LoVo (cell line): ENCODE measurements at regions not wholly inside any gene's neighbourhood (a gene's known extent, or its start where the extent isn't known, plus 50 kb on each side); places are given as distances from the start of the nearest gene placed in this dataset.
A peak's percentile ranks its signal among the peaks of the same experiment; 100 is the strongest.
"Not testable (repeated sequence)": the region's sequence is repeated elsewhere in the genome, so short reads cannot be mapped to it uniquely, and the experiment has no call there.

Source experiments
- DNase-seq: peaks from one replicate; pipeline ENCODE4 v3.0.0-alpha.2; 2016; ENCODE audit warnings: low spot score

- DNase-seq: no peak
Observed at GRCh38 chr2:58501371-58502160, 260.4 kb upstream of the FANCL start.

- no peak for DNase-seq
Observed at GRCh38 chr2:58497168-58497567, 256.0 kb upstream of the FANCL start.

DNA sequence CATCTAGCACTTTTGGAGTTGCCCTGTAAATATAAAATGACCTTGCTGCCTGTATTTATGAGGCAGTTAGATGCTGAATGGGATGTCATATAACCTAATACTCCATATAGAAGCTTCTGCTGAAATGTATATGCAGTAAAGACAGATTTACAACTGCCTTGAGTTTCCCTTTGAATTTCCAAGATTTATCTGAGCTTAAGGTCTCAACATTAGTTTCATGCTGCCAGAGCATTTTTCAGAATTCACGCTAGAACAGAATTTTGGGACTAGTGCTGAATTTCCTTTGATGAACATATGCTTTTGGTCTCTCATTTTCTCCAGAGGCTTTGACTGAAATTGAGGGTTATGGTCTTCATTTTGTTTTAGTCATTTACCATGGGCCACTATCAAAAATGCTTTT, 254.7 kb upstream of the FANCL start:
- no peak for DNase-seq

GRCh38 chr2:58494071-58494501, 253.0 kb upstream of the FANCL start:
- no peak for DNase-seq

GRCh38 chr2:58484629-58485028, 243.5 kb upstream of the FANCL start:
- DNase-seq: no peak

GRCh38 chr2:58484221-58484620, 243.1 kb upstream of the FANCL start:
- DNase-seq: no peak

DNA sequence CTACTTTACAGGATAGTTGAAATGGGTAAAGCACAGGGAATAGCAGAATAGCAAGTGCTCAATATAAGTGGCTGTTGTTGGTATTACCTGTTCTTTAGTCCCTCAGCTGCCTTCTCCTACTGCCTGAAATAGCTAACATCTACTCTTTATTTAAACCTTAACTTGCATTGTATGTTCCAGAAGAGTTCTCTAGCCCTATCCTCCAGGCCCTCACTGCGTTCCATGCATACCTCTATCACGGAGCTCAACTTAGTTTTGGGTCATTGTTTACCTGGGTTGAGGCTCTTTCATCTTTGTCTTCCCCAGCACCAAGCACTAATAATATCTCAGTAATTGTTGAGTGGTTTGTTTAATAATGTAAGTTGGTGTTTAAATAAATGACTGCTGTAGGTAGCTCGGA, 242.2 kb upstream of the FANCL start:
- DNase-seq: no peak

DNA sequence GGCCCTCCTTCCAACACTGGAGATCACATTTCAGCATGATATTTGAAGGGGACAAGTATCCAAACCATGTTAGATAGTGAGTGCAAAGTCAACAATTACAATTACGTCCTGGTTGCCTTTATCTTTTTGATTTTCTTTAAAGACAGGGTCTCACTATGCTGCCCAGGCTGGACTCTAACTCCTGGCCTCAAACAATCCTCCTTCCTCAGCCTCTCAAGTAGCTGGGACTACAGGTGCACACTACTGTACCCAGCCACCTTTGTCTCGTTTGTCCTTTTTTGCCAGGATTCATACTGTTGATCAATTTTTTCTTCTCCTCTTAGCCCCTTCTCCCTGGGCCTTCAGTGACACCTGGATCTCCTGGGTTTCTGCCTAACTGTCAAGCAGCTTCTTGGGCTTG, 240.5 kb upstream of the FANCL start:
- no peak for DNase-seq

GRCh38 chr2:58480141-58480540, 239.0 kb upstream of the FANCL start:
- DNase-seq: no peak

DNA sequence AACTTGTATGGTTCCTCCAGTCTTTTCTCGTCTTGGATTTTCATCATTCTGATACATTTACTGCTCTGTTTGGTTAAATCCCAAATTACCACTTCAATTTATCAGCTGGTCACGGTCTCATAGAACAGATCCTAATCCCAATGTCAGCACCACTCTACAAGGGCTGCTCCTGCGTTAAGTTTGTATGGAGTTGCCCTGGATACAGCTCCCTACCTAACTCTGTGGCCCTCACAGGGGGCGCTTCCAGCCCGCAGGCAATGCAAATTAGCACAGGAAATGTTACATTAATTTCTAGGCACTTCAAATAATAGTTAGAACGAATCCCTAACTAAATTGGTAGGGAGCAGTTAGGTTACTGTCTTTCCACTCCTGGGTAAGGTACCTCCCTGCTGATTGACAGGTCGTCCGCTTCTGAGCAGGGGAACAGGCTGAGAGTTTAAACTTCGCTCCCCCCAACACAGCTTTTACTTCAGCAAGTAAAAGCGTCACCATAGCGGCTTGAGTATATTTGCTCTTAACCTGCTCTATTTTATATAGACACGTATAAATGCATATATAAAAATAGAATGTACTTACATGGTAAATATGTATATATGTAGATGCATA, 238.5 kb upstream of the FANCL start:
- DNase-seq: no peak

GRCh38 chr2:58476556-58476955, 235.4 kb upstream of the FANCL start:
- DNase-seq: no peak

GRCh38 chr2:58475756-58476155, 234.6 kb upstream of the FANCL start:
- DNase-seq: no peak

- DNase-seq: no peak
Observed at GRCh38 chr2:58473165-58473564, 232.0 kb upstream of the FANCL start.

GRCh38 chr2:58466804-58467203, 225.7 kb upstream of the FANCL start:
- DNase-seq: no peak

- DNase-seq: not testable (repeated sequence)
Observed at GRCh38 chr2:58466021-58466420, 224.9 kb upstream of the FANCL start.

DNA sequence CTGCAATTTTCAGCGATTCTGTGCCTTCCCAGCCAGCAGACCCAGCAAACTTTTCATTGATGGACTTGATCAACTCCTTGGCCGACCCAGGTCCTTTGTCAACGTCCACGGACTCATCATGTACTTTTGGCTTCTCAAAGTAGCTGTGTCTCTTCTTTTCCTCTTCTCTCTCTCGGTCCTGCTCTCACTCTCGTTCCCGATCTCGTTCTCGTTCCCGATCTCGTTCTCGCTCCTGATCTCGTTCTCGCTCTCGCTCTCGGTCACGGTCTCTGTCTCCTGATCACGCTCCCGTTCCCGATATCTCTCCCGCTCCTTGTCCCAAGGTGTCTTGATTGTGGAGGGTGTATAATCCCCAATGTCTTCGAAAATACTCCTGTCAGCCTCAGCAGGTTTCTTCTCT, 219.5 kb upstream of the FANCL start:
- no peak for DNase-seq

DNA sequence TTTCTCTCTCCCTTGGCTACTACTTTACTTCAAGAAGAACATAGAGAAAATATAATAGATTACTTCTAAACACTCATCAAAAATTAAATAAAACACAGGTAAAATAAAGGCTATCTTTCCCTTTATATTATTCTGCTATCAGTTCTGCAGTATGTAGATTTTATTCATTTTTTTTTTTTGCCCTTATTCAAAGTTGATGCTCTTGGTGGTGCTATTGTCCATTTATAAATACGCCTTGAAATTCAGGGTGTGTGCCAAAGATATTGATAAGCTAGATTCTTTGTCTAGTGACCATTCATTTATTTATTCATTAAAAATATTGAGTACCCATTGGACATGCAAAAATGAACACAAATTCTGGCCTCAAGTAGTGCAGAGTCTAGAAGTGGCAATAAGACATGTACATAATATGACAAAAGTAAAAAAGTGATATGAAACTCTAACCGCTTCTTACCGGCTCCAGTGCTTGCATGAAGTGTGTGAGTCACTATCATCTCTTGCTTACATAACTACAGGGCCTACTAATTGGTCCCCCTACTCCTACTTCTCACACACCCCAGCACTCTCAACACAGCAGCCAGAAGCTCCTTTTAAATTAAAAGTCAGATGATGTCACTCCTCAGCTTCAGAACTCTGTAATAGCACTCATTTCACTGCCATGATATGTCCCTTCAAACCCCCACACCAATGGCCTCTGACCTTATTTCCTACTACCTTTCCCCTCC, 208.3 kb upstream of the FANCL start:
- no peak for DNase-seq

DNA sequence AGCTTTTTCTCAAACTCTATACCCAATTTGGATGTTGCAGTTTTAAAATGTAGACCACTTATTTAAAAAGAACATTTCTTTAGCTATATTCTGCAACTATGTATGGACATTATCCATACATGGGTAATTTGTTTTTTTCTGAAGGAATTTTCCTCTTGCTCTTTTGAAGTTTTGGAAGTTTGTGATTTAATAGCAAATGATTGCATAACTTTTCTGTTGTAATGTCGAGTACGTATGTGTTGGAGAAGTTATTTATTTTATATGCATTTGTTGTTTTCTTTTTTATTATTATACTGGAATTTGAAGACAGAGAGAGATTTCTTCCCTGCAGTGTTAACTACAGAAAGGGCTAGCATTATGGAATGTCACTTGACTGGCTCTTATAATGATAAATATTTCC, 207.7 kb upstream of the FANCL start:
- DNase-seq: no peak

DNA sequence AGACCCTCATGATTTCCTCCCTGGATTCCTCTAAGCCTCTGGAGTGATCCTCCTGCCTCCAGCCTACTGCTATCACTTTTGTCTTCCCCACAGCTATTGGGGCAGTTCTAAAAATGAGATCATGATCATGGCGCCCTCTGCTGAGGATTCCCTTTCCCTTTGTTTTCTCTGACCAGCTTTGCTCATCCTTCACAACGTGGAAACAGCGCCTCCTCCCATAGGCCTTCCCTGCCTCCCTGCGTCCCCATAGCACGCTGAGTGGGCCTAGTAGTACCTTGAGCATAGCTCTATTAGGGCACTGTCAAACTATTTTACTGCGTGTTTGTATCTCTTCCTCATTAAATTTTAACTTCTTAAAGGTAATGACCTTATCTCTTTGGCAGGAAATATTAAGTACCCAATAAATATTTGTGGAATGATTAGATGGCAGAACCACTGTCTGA, 207.0 kb upstream of the FANCL start:
- DNase-seq: peak; percentile 23

GRCh38 chr2:58447586-58447985, 206.5 kb upstream of the FANCL start:
- no peak for DNase-seq

DNA sequence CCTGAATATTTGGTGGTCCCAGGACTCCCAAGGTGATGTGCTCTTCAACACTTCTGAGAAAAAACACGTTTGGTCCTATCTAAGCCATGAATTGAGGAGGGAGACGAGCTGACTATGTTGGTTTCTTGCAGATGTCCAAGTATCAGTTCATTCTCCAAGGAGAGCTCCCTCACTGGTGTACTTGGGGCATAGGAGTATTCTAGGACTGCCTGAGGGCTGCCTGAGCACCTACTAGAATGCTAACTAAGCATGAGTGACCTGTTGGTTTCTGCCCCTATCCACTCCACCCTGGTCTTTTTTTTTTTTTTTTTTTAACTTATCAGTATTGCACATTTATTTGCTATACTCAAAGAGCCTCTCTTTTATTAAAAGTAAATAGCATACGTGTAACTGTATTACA, 200.5 kb upstream of the FANCL start:
- no peak for DNase-seq

- no peak for DNase-seq
Observed at GRCh38 chr2:58436872-58437271, 195.7 kb upstream of the FANCL start.

DNA sequence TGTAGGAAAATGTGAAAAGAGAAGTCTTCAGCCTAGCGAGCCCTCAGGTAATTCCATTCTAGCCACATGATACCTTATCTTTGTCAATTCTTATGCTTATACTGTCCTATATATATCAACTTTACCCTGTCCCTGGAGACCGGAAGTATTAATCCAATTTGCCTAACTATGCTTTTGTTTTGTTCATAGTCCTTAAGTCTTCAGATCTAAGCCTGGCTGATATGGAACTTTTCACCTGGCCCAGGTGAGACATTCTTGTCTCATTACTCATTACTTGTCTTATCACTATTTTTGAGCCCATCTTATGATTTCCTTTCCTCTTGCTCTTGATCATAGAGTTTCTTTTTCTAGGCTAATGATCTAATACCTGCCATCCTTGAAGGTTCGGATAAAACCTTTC, 194.1 kb upstream of the FANCL start:
- no peak for DNase-seq
